Activated naive CD4-positive, alpha-beta T cell treated with anti-CD3 and anti-CD28 coated beads for 36 hours (primary cell): ENCODE measurements at regions not wholly inside any gene's neighbourhood (a gene's known extent, or its start where the extent isn't known, plus 50 kb on each side); places are given as distances from the start of the nearest gene placed in this dataset.

Experiments used
- CTCF ChIA-PET: fragments of 350-600 bp; sonication (Branson Sonifier 250); formaldehyde crosslinking; loops from one replicate; lab custom pipeline; 2021; ENCODE audit warnings: antibody characterized with exemption; lab: Charles Lee
- DNase-seq: peaks from one replicate; pipeline ENCODE4 v3.0.0-alpha.2; 2020
- H3K27ac Mint-ChIP-seq: one replicate; pipeline ENCODE4 v1.8.0; 2021; ENCODE audit warnings: mild to moderate bottlenecking, mixed read lengths
- H3K27me3 Mint-ChIP-seq: one replicate; pipeline ENCODE4 v1.8.0; 2021; ENCODE audit warnings: low read depth, mixed read lengths
- H3K36me3 Mint-ChIP-seq: one replicate; pipeline ENCODE4 v1.8.0; 2021; ENCODE audit warnings: low read depth, mixed read lengths
- H3K4me1 Mint-ChIP-seq: one replicate; pipeline ENCODE4 v1.8.0; 2021; ENCODE audit warnings: low read depth, mixed read lengths
- H3K4me3 Mint-ChIP-seq: one replicate; pipeline ENCODE4 v1.8.0; 2021; ENCODE audit warnings: mild to moderate bottlenecking, moderate library complexity, mixed read lengths
- H3K9me3 Mint-ChIP-seq: one replicate; pipeline ENCODE4 v1.8.0; 2021; ENCODE audit warnings: mixed read lengths
- intact Hi-C: fragments of 100-400 bp; cut with micrococcal nuclease; formaldehyde crosslinking; loops from one replicate; pipeline ENCODE4 v1.15.1; 2023

- Mint-ChIP-seq H3K9me3 (no peaks in the 10 kb centered on the region), H3K27ac (no peak overlapping the region), H3K4me1 (no peaks in the 10 kb centered on the region), H3K4me3 (no peak overlapping the region), H3K36me3 (no peaks in the 10 kb centered on the region), H3K27me3 (peaks cover 2% of the 10 kb centered on the region)
- CTCF ChIA-PET = interaction anchor here (0.6 kb wide), 1 partner anchor 15 kb away, joined by 5 read pairs; no protein-coding TSS in a partner anchor
- DNase-seq = no peak
- intact Hi-C loops = loop anchor here (2.0 kb wide), 2 partner anchors 774 to 922 kb away; no protein-coding TSS in a partner anchor
Measured at GRCh38 chr2:58680755-58681310, 439.7 kb upstream of the FANCL start.

- Mint-ChIP-seq H3K27me3 (no peaks in the 10 kb centered on the region), H3K4me1 (no peaks in the 10 kb centered on the region), H3K27ac (no peak overlapping the region), H3K4me3 (no peak overlapping the region), H3K36me3 (no peaks in the 10 kb centered on the region), H3K9me3 (no peaks in the 10 kb centered on the region)
- DNase-seq = no peak
- CTCF ChIA-PET = interaction anchor here (0.6 kb wide), 1 partner anchor 496 kb away, joined by 3 read pairs; no protein-coding TSS in a partner anchor
- intact Hi-C loops = no loop called here
Measured at GRCh38 chr2:58677748-58678147, 436.6 kb upstream of the FANCL start.

GRCh38 chr2:58671675-58672074 is 430.6 kb upstream of the FANCL start:
- no peaks in the 10 kb centered on the region for H3K27me3 Mint-ChIP-seq
- H3K4me1 Mint-ChIP-seq = no peaks in the 10 kb centered on the region
- H3K27ac Mint-ChIP-seq = no peak overlapping the region
- no peak for DNase-seq
- intact Hi-C loops = no loop called here
- H3K9me3 Mint-ChIP-seq = no peaks in the 10 kb centered on the region
- no peak overlapping the region for H3K4me3 Mint-ChIP-seq
- no peaks in the 10 kb centered on the region for H3K36me3 Mint-ChIP-seq
- CTCF ChIA-PET = no interaction called here

GRCh38 chr2:58669998-58670397 is 428.9 kb upstream of the FANCL start:
- Mint-ChIP-seq H3K4me1 (no peaks in the 10 kb centered on the region), H3K27ac (no peak overlapping the region), H3K36me3 (no peaks in the 10 kb centered on the region), H3K4me3 (no peak overlapping the region), H3K27me3 (no peaks in the 10 kb centered on the region), H3K9me3 (no peaks in the 10 kb centered on the region)
- intact Hi-C loops = no loop called here
- CTCF ChIA-PET = no interaction called here
- no peak for DNase-seq

GRCh38 chr2:58667137-58667774 is 426.1 kb upstream of the FANCL start:
- intact Hi-C loops = no loop called here
- CTCF ChIA-PET = no interaction called here
- Mint-ChIP-seq H3K4me1 (no peaks in the 10 kb centered on the region), H3K27me3 (no peaks in the 10 kb centered on the region), H3K9me3 (no peaks in the 10 kb centered on the region), H3K36me3 (no peaks in the 10 kb centered on the region), H3K27ac (no peak overlapping the region), H3K4me3 (no peak overlapping the region)
- no peak for DNase-seq

GRCh38 chr2:58666323-58666970 is 425.3 kb upstream of the FANCL start:
- CTCF ChIA-PET = no interaction called here
- intact Hi-C loops = no loop called here
- H3K4me1 Mint-ChIP-seq = no peaks in the 10 kb centered on the region
- no peak for DNase-seq
- H3K9me3 Mint-ChIP-seq = no peaks in the 10 kb centered on the region
- no peak overlapping the region for H3K27ac Mint-ChIP-seq
- H3K27me3 Mint-ChIP-seq = no peaks in the 10 kb centered on the region
- no peak overlapping the region for H3K4me3 Mint-ChIP-seq
- no peaks in the 10 kb centered on the region for H3K36me3 Mint-ChIP-seq

- no peaks in the 10 kb centered on the region for H3K27me3 Mint-ChIP-seq
- H3K9me3 Mint-ChIP-seq = no peaks in the 10 kb centered on the region
- no peaks in the 10 kb centered on the region for H3K4me1 Mint-ChIP-seq
- no peaks in the 10 kb centered on the region for H3K36me3 Mint-ChIP-seq
- intact Hi-C loops = no loop called here
- CTCF ChIA-PET = no interaction called here
- H3K4me3 Mint-ChIP-seq = no peak overlapping the region
- no peak overlapping the region for H3K27ac Mint-ChIP-seq
- DNase-seq = no peak
Measured at GRCh38 chr2:58665154-58665553, 424.0 kb upstream of the FANCL start.

GRCh38 chr2:58664523-58665151 is 423.5 kb upstream of the FANCL start:
- no peak overlapping the region for H3K27ac Mint-ChIP-seq
- CTCF ChIA-PET = no interaction called here
- no peaks in the 10 kb centered on the region for H3K9me3 Mint-ChIP-seq
- no peaks in the 10 kb centered on the region for H3K27me3 Mint-ChIP-seq
- intact Hi-C loops = no loop called here
- no peak overlapping the region for H3K4me3 Mint-ChIP-seq
- no peaks in the 10 kb centered on the region for H3K36me3 Mint-ChIP-seq
- DNase-seq = no peak
- no peaks in the 10 kb centered on the region for H3K4me1 Mint-ChIP-seq

GRCh38 chr2:58660046-58660445 is 418.9 kb upstream of the FANCL start:
- DNase-seq = no peak
- Mint-ChIP-seq H3K9me3 (no peaks in the 10 kb centered on the region), H3K4me1 (no peaks in the 10 kb centered on the region), H3K27me3 (no peaks in the 10 kb centered on the region), H3K36me3 (no peaks in the 10 kb centered on the region), H3K4me3 (no peak overlapping the region), H3K27ac (no peak overlapping the region)
- CTCF ChIA-PET = interaction anchor here (0.7 kb wide), 1 partner anchor 124 kb away, joined by 3 read pairs; no protein-coding TSS in a partner anchor
- intact Hi-C loops = no loop called here

- Mint-ChIP-seq H3K27ac (no peak overlapping the region), H3K36me3 (no peaks in the 10 kb centered on the region), H3K4me1 (no peaks in the 10 kb centered on the region), H3K27me3 (peaks cover 1% of the 10 kb centered on the region), H3K9me3 (no peaks in the 10 kb centered on the region), H3K4me3 (no peak overlapping the region)
- intact Hi-C loops = no loop called here
- CTCF ChIA-PET = no interaction called here
- DNase-seq = no peak
Measured at GRCh38 chr2:58655152-58655551, 414.0 kb upstream of the FANCL start.

GRCh38 chr2:58651930-58652329 is 410.8 kb upstream of the FANCL start:
- intact Hi-C loops = no loop called here
- Mint-ChIP-seq H3K27me3 (peaks cover 1% of the 10 kb centered on the region), H3K27ac (no peak overlapping the region), H3K4me1 (no peaks in the 10 kb centered on the region), H3K4me3 (no peak overlapping the region), H3K9me3 (no peaks in the 10 kb centered on the region), H3K36me3 (no peaks in the 10 kb centered on the region)
- CTCF ChIA-PET = no interaction called here
- DNase-seq = no peak

- CTCF ChIA-PET = no interaction called here
- H3K36me3 Mint-ChIP-seq = no peaks in the 10 kb centered on the region
- no peaks in the 10 kb centered on the region for H3K4me1 Mint-ChIP-seq
- no peaks in the 10 kb centered on the region for H3K9me3 Mint-ChIP-seq
- no peak overlapping the region for H3K4me3 Mint-ChIP-seq
- no peak overlapping the region for H3K27ac Mint-ChIP-seq
- no peak for DNase-seq
- peaks cover 1% of the 10 kb centered on the region for H3K27me3 Mint-ChIP-seq
- intact Hi-C loops = no loop called here
Measured at GRCh38 chr2:58650781-58651180, 409.7 kb upstream of the FANCL start.
